OCI-LY7 (cell line): ENCODE measurements at regions not wholly inside any gene's neighbourhood (a gene's known extent, or its start where the extent isn't known, plus 50 kb on each side); places are given as distances from the start of the nearest gene placed in this dataset.

Experiments
- BruUV-seq: library from RNA; stranded (reverse); fragments of 400-500 nt; replicated peaks from 2 replicates; lab custom pipeline; 2021; lab: Mats Ljungman, UMichigan
- CTCF ChIA-PET: fragments of 300-600 bp; sonication (Branson Sonifier 250); formaldehyde crosslinking; loops from one replicate; lab custom pipeline; 2022; ENCODE audit warnings: antibody characterized with exemption; ENCODE audit not compliant: unreplicated experiment; lab: Charles Lee
- POLR2A ChIA-PET: fragments of 300-600 bp; sonication (Branson Sonifier 250); formaldehyde crosslinking; loops from one replicate; lab custom pipeline; 2022; ENCODE audit warnings: antibody characterized with exemption; lab: Charles Lee
- DNase-seq: peaks from one replicate; pipeline ENCODE4 v3.0.0-alpha.2; 2015; ENCODE audit warnings: low spot score
- H2AFZ ChIP-seq: fragments of 200-600 bp; sonication (generic), shearing (Covaris generic); 2 replicates; pipeline ENCODE4 v1.6.1; 2014; ENCODE audit warnings: mild to moderate bottlenecking, antibody characterized with exemption, low read length, moderate library complexity
- H3K27ac ChIP-seq: fragments of 200-600 bp; sonication (generic); 2 replicates; pipeline ENCODE4 v1.5.1; 2014; ENCODE audit warnings: mixed run types, low read depth, mild to moderate bottlenecking, moderate library complexity, low read length, inconsistent platforms; ENCODE audit not compliant: poor library complexity, severe bottlenecking
- H3K36me3 ChIP-seq: fragments of 200-600 bp; sonication (generic); 2 replicates; pipeline ENCODE4 v1.6.1; 2014; ENCODE audit warnings: mild to moderate bottlenecking, antibody characterized with exemption, low read length, moderate library complexity, mixed read lengths; ENCODE audit not compliant: insufficient read depth
- H3K4me1 ChIP-seq: fragments of 200-600 bp; sonication (generic); 2 replicates; pipeline ENCODE4 v1.5.1; 2014; ENCODE audit warnings: mild to moderate bottlenecking, low read length; ENCODE audit not compliant: insufficient read depth, poor library complexity, severe bottlenecking
- H3K4me2 ChIP-seq: fragments of 200-600 bp; sonication (generic); 2 replicates; pipeline ENCODE4 v1.6.1; 2014; ENCODE audit warnings: mild to moderate bottlenecking, low read length
- H3K4me3 ChIP-seq: fragments of 200-600 bp; sonication (generic); 2 replicates; pipeline ENCODE4 v1.5.1; 2014; ENCODE audit warnings: mild to moderate bottlenecking, low read depth, low read length; ENCODE audit not compliant: poor library complexity, severe bottlenecking
- H3K79me2 ChIP-seq: fragments of 200-600 bp; sonication (generic); 2 replicates; pipeline ENCODE4 v1.6.1; 2016; ENCODE audit warnings: low read depth, mild to moderate bottlenecking, low read length, moderate library complexity, mixed read lengths; ENCODE audit not compliant: insufficient read depth
- H3K9me2 ChIP-seq: fragments of 200-600 bp; sonication (generic); 2 replicates; pipeline ENCODE4 v1.6.1; 2016; ENCODE audit warnings: mild to moderate bottlenecking, low read length, mixed read lengths; ENCODE audit not compliant: insufficient read depth
- H3K9me3 ChIP-seq: fragments of 200-600 bp; sonication (generic); 2 replicates; pipeline ENCODE4 v1.6.1; 2014; ENCODE audit warnings: mild to moderate bottlenecking, mixed run types, low read length, mixed read lengths
- H4K20me1 ChIP-seq: fragments of 200-600 bp; sonication (generic); 2 replicates; pipeline ENCODE4 v1.6.1; 2014; ENCODE audit warnings: mild to moderate bottlenecking, antibody characterized with exemption, low read length, moderate library complexity, mixed read lengths; ENCODE audit not compliant: insufficient read depth
- EZH2phosphoT487 ChIP-seq: fragments of 200-600 bp; sonication (generic); IDR thresholded peaks from 2 replicates; pipeline ENCODE4 v1.6.1; 2018; ENCODE audit warnings: low read depth, borderline replicate concordance, mild to moderate bottlenecking, mixed run types, antibody characterized with exemption, low read length, moderate library complexity, mixed read lengths
- intact Hi-C: fragments of 100-400 bp; cut with micrococcal nuclease; formaldehyde crosslinking; loops from one replicate; pipeline ENCODE4 v1.10.0; 2022; ENCODE audit not compliant: unreplicated experiment
- TF ChIP-seq, protein P1 (sequence below): fragments of 200-600 bp; sonication (generic); conservative IDR thresholded peaks from 2 replicates; pipeline ENCODE4 v1.5.1; 2014; ENCODE audit warnings: mild to moderate bottlenecking, antibody characterized with exemption, low read length, moderate library complexity, mixed read lengths

DNA sequence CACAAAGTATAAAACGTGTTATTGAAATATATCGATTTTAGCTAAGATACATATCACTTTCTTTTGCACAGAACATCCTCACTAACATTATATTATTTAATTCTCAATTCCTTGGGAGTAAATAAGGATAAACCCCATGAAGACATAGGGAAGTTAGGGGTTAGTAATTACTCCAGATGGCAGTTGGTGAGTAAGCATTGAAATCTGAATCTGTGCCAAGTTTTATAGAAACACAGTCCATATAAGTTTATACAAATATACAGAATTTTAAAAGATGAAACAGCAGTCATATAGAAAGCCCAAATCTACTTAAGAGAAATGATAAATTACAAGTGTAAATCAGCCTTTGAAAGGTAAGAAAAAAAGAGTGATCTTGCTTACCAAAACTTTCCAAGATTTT is 200.4 kb upstream of the SYT10 start:
- Histone ChIP-seq H3K27ac (no peak overlapping the region), H3K36me3 (no peaks in the 10 kb centered on the region), H3K4me3 (no peak overlapping the region), H2AFZ (no peak overlapping the region), H3K9me2 (no peaks in the 10 kb centered on the region), H3K4me1 (no peaks in the 10 kb centered on the region), H4K20me1 (no peaks in the 10 kb centered on the region), H3K4me2 (no peak overlapping the region), H3K9me3 (no peaks in the 10 kb centered on the region), H3K79me2 (no peaks in the 10 kb centered on the region)
- BruUV-seq = no TSS peak
- intact Hi-C loops = no loop called here
- TF ChIP-seq EZH2phosphoT487 = no peak
- TF ChIP-seq, protein P1, sequence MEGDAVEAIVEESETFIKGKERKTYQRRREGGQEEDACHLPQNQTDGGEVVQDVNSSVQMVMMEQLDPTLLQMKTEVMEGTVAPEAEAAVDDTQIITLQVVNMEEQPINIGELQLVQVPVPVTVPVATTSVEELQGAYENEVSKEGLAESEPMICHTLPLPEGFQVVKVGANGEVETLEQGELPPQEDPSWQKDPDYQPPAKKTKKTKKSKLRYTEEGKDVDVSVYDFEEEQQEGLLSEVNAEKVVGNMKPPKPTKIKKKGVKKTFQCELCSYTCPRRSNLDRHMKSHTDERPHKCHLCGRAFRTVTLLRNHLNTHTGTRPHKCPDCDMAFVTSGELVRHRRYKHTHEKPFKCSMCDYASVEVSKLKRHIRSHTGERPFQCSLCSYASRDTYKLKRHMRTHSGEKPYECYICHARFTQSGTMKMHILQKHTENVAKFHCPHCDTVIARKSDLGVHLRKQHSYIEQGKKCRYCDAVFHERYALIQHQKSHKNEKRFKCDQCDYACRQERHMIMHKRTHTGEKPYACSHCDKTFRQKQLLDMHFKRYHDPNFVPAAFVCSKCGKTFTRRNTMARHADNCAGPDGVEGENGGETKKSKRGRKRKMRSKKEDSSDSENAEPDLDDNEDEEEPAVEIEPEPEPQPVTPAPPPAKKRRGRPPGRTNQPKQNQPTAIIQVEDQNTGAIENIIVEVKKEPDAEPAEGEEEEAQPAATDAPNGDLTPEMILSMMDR = no peak
- POLR2A ChIA-PET = no interaction called here
- no peak for DNase-seq
- CTCF ChIA-PET = no interaction called here

DNA sequence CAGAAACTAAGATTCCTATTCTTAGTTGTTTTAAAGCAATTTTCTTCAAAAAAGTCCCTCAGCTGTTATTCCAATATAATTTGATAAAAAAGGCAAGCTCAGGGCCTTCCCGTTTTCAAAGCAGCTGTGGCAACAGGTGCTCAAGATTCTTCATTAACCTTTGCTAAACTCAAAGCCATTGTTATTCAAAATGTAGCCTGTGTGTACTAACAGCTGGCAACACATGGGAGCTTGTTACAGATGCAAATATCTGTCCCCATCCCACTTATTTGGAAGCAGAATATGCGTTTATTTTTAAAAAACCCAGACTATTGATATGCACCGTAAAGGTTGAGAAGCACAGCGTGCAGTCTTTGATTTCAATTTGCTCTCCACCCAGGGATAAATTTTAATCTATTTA is 210.4 kb upstream of the SYT10 start:
- no peak for DNase-seq
- H2AFZ ChIP-seq = no peak overlapping the region
- H3K36me3 ChIP-seq = no peaks in the 10 kb centered on the region
- H3K4me3 ChIP-seq = no peak overlapping the region
- intact Hi-C loops = no loop called here
- H3K4me2 ChIP-seq = no peak overlapping the region
- TF ChIP-seq EZH2phosphoT487 = no peak
- TF ChIP-seq, protein P1 = no peak
- no peaks in the 10 kb centered on the region for H3K4me1 ChIP-seq
- CTCF ChIA-PET = no interaction called here
- H4K20me1 ChIP-seq = no peaks in the 10 kb centered on the region
- no TSS peak for BruUV-seq
- H3K9me3 ChIP-seq = 0 out of 2 replicates have a peak, but pooled peaks cover 3% of the 10 kb centered on the region
- no peaks in the 10 kb centered on the region for H3K9me2 ChIP-seq
- H3K79me2 ChIP-seq = no peaks in the 10 kb centered on the region
- no peak overlapping the region for H3K27ac ChIP-seq
- POLR2A ChIA-PET = interaction anchor here (0.9 to 1.7 kb wide), 3 partner anchors 10 to 25 kb away, joined by 3 to 9 read pairs (median 3); no protein-coding TSS in a partner anchor

DNA sequence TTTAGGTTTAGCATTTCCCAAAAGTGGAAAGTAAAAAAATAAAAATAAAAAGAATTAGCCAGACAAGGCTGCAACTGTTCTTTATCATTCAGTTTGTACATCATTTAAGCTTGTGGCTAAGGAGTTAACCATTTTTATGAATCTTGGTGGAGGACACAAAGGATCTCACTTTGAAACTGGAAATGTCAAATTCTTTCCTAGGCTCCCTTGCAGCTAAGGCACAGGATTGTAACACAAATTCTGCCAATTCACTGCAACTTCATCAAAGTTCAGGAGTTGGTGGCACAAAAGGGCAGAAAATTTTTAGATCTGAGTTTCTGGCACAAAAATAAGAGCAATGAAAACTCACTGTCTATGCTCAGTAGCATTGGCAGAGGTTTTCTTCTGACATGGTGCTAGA is 211.2 kb upstream of the SYT10 start:
- Histone ChIP-seq H3K4me3 (no peak overlapping the region), H2AFZ (no peak overlapping the region), H3K79me2 (no peaks in the 10 kb centered on the region), H4K20me1 (no peaks in the 10 kb centered on the region), H3K27ac (no peak overlapping the region), H3K4me1 (no peaks in the 10 kb centered on the region), H3K9me2 (no peaks in the 10 kb centered on the region), H3K36me3 (no peaks in the 10 kb centered on the region), H3K9me3 (0 out of 2 replicates have a peak, but pooled peaks cover 3% of the 10 kb centered on the region), H3K4me2 (no peak overlapping the region)
- intact Hi-C loops = no loop called here
- TF ChIP-seq, protein P1 = no peak
- no peak for TF ChIP-seq EZH2phosphoT487
- BruUV-seq = no TSS peak
- DNase-seq = no peak
- ChIA-PET POLR2A (interaction anchor here (0.9 to 1.7 kb wide), 2 partner anchors 9 to 26 kb away, joined by 3 to 9 read pairs; no protein-coding TSS in a partner anchor), CTCF (no interaction called here)
